ENCODE measurements at regions not wholly inside any gene's neighbourhood (a gene's known extent, or its start where the extent isn't known, plus 50 kb on each side); places are given as distances from the start of the nearest gene placed in this dataset.

DNA sequence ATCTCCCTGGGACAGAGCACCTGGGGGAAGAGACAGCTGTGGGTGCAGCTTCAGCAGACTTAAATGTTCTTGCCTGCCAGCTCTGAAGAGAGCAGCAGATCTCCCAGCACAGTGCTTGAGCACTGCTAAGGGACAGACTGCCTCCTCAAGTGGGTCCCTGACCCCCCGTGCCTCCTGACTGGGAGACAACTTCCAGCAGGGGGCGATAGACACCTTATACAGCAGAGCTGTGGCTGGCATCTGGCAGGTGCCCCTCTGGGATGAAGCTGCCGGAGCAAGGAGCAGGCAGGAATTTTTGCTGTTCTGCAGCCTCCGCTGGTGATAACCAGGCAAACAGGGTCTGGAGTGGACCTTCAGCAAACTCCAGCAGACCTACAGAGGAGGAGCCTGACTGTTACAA is 541.7 kb upstream of the PITX2 start:
- TF ChIP-seq RAD21 (IDR thresholded peaks at IDR 0.05; ENCODE audit: low read depth), result peak; percentile 64

DNA sequence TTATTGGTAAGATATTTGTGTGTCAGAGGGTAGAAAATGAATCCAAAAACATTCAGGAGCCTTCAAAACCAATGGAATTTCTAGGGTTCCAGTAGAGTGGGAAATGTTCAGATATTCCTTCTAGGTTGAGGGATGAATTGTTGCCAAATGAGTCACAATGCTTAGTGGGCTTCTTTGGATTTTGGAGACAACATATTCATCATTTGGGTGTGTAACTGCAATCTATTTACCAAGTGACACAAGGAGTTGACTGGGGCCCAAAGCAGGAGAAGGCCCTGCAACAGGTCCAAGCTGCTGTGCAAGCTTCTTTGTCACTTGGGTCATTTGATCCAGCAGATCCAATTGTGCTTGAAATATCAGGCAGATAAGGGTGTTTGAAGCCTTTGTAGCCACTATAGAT is 551.5 kb upstream of the PITX2 start:
- TF ChIP-seq TCF12 (IDR thresholded peaks at IDR 0.05; ENCODE audit: low read depth) (no peak), EP300 (IDR thresholded peaks at IDR 0.05; ENCODE audit: borderline replicate concordance) (no peak), EGR1 (IDR thresholded peaks at IDR 0.05) (no peak), RAD21 (IDR thresholded peaks at IDR 0.05; ENCODE audit: low read depth) (no peak)

DNA sequence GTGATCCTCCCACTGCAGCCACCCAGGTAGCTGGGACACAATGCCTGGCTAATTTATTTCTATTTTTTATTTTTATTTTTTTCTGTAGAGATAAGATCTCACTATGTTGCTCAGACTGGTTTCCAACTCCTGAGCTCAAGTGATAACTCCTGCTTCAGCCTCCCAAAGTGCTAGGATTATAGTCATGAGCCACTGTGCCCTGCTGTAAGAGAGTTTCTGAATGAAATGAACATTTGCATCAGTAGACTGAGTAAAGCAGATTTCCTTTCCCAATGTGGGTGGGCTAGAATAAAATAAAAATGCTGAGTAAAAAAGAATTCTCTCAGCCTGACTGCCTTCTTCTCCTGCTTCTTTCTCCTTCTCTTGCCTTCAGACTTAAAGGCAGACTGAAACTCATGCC is 555.4 kb upstream of the PITX2 start:
- TF ChIP-seq EGR1 (IDR thresholded peaks at IDR 0.05), result no peak

DNA sequence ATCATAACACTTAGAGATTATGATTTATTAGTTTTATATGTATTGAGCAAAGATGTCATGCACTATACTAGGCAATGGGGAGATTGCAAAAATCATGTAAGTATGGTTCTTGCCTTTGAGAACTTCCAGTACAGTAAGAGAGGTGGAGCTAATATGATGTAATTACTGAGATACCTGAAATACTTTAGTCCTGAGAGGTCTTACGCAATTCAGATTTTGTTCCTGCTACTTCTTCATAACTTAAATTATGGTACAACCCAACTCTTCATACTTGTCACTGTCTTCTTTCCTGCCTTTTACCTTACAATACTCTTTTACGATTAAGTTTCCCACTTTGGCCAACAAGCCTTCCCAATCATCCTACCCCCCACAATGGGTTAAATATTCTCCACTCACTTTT is 564.2 kb upstream of the PITX2 start:
- TF ChIP-seq RAD21 (IDR thresholded peaks at IDR 0.05; ENCODE audit: low read depth) (no peak), CEBPB (IDR thresholded peaks at IDR 0.05) (peak; percentile 75; the same call in 1 of the 2 replicates)

DNA sequence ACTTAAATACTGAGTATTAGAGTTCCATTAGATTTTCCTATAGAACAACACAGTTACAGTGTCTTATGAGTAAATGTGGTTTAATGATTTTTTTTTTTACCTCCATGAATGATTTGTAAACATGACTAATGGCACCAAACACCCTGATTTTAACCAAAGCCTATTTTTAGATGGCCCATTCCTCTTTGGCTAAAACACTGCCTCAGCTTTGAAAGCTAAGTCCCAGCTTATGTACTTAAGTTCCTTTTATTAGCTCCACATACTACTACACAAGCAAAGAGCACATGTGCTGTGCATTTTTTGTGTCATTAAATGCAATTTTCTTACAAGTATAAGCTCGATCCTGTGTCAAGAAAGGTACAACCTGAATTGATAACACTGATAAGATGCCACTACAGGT is 575.6 kb upstream of the PITX2 start:
- TF ChIP-seq CEBPB (IDR thresholded peaks at IDR 0.05) (no peak), FOXM1 (IDR thresholded peaks at IDR 0.05; ENCODE audit: borderline replicate concordance, low read depth) (no peak), TAF1 (IDR thresholded peaks at IDR 0.05; ENCODE audit: low read depth) (no peak), TCF12 (IDR thresholded peaks at IDR 0.05; ENCODE audit: low read depth) (no peak), TEAD4 (IDR thresholded peaks at IDR 0.05) (no peak), ZBTB7A (IDR thresholded peaks at IDR 0.05; ENCODE audit: low read depth) (no peak), YY1 (IDR thresholded peaks at IDR 0.05; ENCODE audit: low read depth) (no peak), CREB1 (IDR thresholded peaks at IDR 0.05; ENCODE audit: low read depth) (no peak), EGR1 (IDR thresholded peaks at IDR 0.05) (no peak)
- TF ChIP-seq, protein P1, sequence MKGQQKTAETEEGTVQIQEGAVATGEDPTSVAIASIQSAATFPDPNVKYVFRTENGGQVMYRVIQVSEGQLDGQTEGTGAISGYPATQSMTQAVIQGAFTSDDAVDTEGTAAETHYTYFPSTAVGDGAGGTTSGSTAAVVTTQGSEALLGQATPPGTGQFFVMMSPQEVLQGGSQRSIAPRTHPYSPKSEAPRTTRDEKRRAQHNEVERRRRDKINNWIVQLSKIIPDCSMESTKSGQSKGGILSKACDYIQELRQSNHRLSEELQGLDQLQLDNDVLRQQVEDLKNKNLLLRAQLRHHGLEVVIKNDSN (IDR thresholded peaks at IDR 0.05), result no peak
- TF ChIP-seq, protein P2, sequence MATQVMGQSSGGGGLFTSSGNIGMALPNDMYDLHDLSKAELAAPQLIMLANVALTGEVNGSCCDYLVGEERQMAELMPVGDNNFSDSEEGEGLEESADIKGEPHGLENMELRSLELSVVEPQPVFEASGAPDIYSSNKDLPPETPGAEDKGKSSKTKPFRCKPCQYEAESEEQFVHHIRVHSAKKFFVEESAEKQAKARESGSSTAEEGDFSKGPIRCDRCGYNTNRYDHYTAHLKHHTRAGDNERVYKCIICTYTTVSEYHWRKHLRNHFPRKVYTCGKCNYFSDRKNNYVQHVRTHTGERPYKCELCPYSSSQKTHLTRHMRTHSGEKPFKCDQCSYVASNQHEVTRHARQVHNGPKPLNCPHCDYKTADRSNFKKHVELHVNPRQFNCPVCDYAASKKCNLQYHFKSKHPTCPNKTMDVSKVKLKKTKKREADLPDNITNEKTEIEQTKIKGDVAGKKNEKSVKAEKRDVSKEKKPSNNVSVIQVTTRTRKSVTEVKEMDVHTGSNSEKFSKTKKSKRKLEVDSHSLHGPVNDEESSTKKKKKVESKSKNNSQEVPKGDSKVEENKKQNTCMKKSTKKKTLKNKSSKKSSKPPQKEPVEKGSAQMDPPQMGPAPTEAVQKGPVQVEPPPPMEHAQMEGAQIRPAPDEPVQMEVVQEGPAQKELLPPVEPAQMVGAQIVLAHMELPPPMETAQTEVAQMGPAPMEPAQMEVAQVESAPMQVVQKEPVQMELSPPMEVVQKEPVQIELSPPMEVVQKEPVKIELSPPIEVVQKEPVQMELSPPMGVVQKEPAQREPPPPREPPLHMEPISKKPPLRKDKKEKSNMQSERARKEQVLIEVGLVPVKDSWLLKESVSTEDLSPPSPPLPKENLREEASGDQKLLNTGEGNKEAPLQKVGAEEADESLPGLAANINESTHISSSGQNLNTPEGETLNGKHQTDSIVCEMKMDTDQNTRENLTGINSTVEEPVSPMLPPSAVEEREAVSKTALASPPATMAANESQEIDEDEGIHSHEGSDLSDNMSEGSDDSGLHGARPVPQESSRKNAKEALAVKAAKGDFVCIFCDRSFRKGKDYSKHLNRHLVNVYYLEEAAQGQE (IDR thresholded peaks at IDR 0.05; ENCODE audit: low read depth), result no peak
- TF ChIP-seq, protein P3, sequence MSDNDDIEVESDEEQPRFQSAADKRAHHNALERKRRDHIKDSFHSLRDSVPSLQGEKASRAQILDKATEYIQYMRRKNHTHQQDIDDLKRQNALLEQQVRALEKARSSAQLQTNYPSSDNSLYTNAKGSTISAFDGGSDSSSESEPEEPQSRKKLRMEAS (IDR thresholded peaks at IDR 0.05), result no peak

DNA sequence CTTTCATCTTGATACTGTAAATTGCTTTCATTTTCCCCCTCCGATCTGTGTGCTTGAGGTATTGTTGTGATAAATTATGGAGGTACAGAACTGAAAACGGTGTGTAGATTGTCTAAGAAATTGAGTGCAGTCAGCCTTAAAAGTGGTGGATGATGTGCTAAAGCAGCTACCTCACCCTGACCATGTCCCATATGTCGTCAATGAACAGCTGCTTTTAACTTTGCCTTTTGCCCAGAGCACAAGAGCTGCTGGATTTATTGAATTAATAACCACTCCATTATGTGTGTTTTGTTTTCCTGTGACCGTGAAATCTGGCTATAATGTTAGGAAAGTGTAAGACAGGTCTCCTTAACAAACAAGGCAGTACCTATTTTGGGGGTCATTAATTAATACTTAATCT is 581.9 kb upstream of the PITX2 start:
- TF ChIP-seq TAF1 (IDR thresholded peaks at IDR 0.05; ENCODE audit: low read depth), result no peak
- TF ChIP-seq, protein P1 (IDR thresholded peaks at IDR 0.05), result no peak
- TF ChIP-seq RAD21 (IDR thresholded peaks at IDR 0.05; ENCODE audit: low read depth), result no peak
- TF ChIP-seq ZBTB7A (IDR thresholded peaks at IDR 0.05; ENCODE audit: low read depth), result no peak
- TF ChIP-seq, protein P3 (IDR thresholded peaks at IDR 0.05), result no peak
- TF ChIP-seq EP300 (IDR thresholded peaks at IDR 0.05; ENCODE audit: borderline replicate concordance), result no peak
- TF ChIP-seq TEAD4 (IDR thresholded peaks at IDR 0.05), result no peak
- TF ChIP-seq YY1 (IDR thresholded peaks at IDR 0.05; ENCODE audit: low read depth), result no peak
- TF ChIP-seq NFIC (IDR thresholded peaks at IDR 0.05), result no peak
- TF ChIP-seq EGR1 (IDR thresholded peaks at IDR 0.05), result no peak
- TF ChIP-seq, protein P2 (IDR thresholded peaks at IDR 0.05; ENCODE audit: low read depth), result no peak

DNA sequence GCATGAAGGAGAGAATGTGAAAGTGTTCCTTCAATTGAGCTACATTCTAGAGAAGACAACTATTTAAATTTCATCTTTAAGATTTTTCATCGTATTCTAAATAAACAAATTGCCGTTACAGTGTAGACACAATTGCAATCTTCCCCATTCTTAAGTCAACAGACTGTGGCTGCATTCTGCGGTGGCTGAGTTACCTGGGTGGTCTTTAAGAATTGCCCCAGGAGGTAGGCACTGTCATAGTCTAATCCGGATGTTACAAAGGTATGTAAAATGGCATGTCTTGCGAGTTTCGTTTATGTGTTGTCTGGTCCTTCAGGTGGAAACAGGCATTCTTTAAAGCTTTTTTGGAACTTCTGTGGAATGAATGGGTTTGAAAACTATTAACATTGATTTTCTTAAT is 586.1 kb upstream of the PITX2 start:
- TF ChIP-seq, protein P3 (IDR thresholded peaks at IDR 0.05), result no peak
- TF ChIP-seq, protein P2 (IDR thresholded peaks at IDR 0.05; ENCODE audit: low read depth), result no peak
- TF ChIP-seq NFIC (IDR thresholded peaks at IDR 0.05) (no peak), CREB1 (IDR thresholded peaks at IDR 0.05; ENCODE audit: low read depth) (no peak), ZBTB7A (IDR thresholded peaks at IDR 0.05; ENCODE audit: low read depth) (no peak), TAF1 (IDR thresholded peaks at IDR 0.05; ENCODE audit: low read depth) (no peak), EP300 (IDR thresholded peaks at IDR 0.05; ENCODE audit: borderline replicate concordance) (no peak), YY1 (IDR thresholded peaks at IDR 0.05; ENCODE audit: low read depth) (no peak), EGR1 (IDR thresholded peaks at IDR 0.05) (no peak), CEBPB (IDR thresholded peaks at IDR 0.05) (no peak), TEAD4 (IDR thresholded peaks at IDR 0.05) (no peak), RAD21 (IDR thresholded peaks at IDR 0.05; ENCODE audit: low read depth) (no peak), FOXM1 (IDR thresholded peaks at IDR 0.05; ENCODE audit: borderline replicate concordance, low read depth) (no peak)

All from Ishikawa (cell line).